ENCODE measurements at regions not wholly inside any gene's neighbourhood (a gene's known extent, or its start where the extent isn't known, plus 50 kb on each side); places are given as distances from the start of the nearest gene placed in this dataset.

- Histone ChIP-seq H2AFZ (no peak overlapping the region), H3K9me2 (replicated peaks; ENCODE audit: insufficient read depth) (no peaks in the 10 kb centered on the region), H3K4me3 (no peak overlapping the region), H3K4me2 (no peak overlapping the region), H3K9me3 (ENCODE audit: low read depth) (no peaks in the 10 kb centered on the region), H3K27ac (no peak overlapping the region), H3K36me3 (replicated peaks; ENCODE audit: insufficient read depth, low read depth) (no peaks in the 10 kb centered on the region), H3K79me2 (no peaks in the 10 kb centered on the region), H4K20me1 (ENCODE audit: insufficient read depth, poor library complexity, severe bottlenecking) (no peaks in the 10 kb centered on the region), H3K4me1 (ENCODE audit: insufficient read depth) (no peaks in the 10 kb centered on the region), H3K27me3 (no peaks in the 10 kb centered on the region)
- no peak for DNase-seq (ENCODE audit: low spot score)
- TF ChIP-seq EZH2 (IDR thresholded peaks at IDR 0.05; ENCODE audit: borderline replicate concordance) (no peak), EZH2phosphoT487 (IDR thresholded peaks at IDR 0.05; ENCODE audit: low read depth, severe bottlenecking, unreplicated experiment) (no peak), CTCF (IDR thresholded peaks at IDR 0.05; ENCODE audit: poor library complexity) (no peak)
Observed at GRCh38 chr4:121270389-121270788, 106.3 kb upstream of the TNIP3 start.

GRCh38 chr4:121269001-121269400, 104.9 kb upstream of the TNIP3 start:
- no peak overlapping the region for H3K4me2 ChIP-seq
- no peak overlapping the region for H2AFZ ChIP-seq
- no peak for TF ChIP-seq CTCF (IDR thresholded peaks at IDR 0.05; ENCODE audit: poor library complexity)
- no peak for TF ChIP-seq EZH2 (IDR thresholded peaks at IDR 0.05; ENCODE audit: borderline replicate concordance)
- no peak for TF ChIP-seq EZH2phosphoT487 (IDR thresholded peaks at IDR 0.05; ENCODE audit: low read depth, severe bottlenecking, unreplicated experiment)
- H4K20me1 ChIP-seq (ENCODE audit: insufficient read depth, poor library complexity, severe bottlenecking) = no peaks in the 10 kb centered on the region
- H3K27me3 ChIP-seq = no peaks in the 10 kb centered on the region
- no peaks in the 10 kb centered on the region for H3K36me3 ChIP-seq (replicated peaks; ENCODE audit: insufficient read depth, low read depth)
- no peak for DNase-seq (ENCODE audit: low spot score)
- no peaks in the 10 kb centered on the region for H3K9me2 ChIP-seq (replicated peaks; ENCODE audit: insufficient read depth)
- H3K27ac ChIP-seq = no peak overlapping the region
- 88% methylated on average over 1 of the region's 1 CpG for WGBS (ENCODE audit: low lambda C conversion rate, missing lambda C conversion rate)
- no peaks in the 10 kb centered on the region for H3K9me3 ChIP-seq (ENCODE audit: low read depth)
- H3K4me3 ChIP-seq = no peak overlapping the region
- H3K79me2 ChIP-seq = no peaks in the 10 kb centered on the region
- H3K4me1 ChIP-seq (ENCODE audit: insufficient read depth) = no peaks in the 10 kb centered on the region

GRCh38 chr4:121266982-121267381, 102.9 kb upstream of the TNIP3 start:
- H3K4me3 ChIP-seq = no peak overlapping the region
- no peak overlapping the region for H3K4me2 ChIP-seq
- TF ChIP-seq CTCF (IDR thresholded peaks at IDR 0.05; ENCODE audit: poor library complexity) (no peak), EZH2phosphoT487 (IDR thresholded peaks at IDR 0.05; ENCODE audit: low read depth, severe bottlenecking, unreplicated experiment) (no peak), EZH2 (IDR thresholded peaks at IDR 0.05; ENCODE audit: borderline replicate concordance) (no peak)
- H3K36me3 ChIP-seq (replicated peaks; ENCODE audit: insufficient read depth, low read depth) = no peaks in the 10 kb centered on the region
- H3K27ac ChIP-seq = no peak overlapping the region
- DNase-seq (ENCODE audit: low spot score) = no peak
- WGBS (ENCODE audit: low lambda C conversion rate, missing lambda C conversion rate) = 57% methylated on average over 3 of the region's 3 CpGs
- H3K4me1 ChIP-seq (ENCODE audit: insufficient read depth) = no peaks in the 10 kb centered on the region
- H4K20me1 ChIP-seq (ENCODE audit: insufficient read depth, poor library complexity, severe bottlenecking) = no peaks in the 10 kb centered on the region
- H3K9me3 ChIP-seq (ENCODE audit: low read depth) = no peaks in the 10 kb centered on the region
- no peaks in the 10 kb centered on the region for H3K79me2 ChIP-seq
- H2AFZ ChIP-seq = no peak overlapping the region
- no peaks in the 10 kb centered on the region for H3K27me3 ChIP-seq
- H3K9me2 ChIP-seq (replicated peaks; ENCODE audit: insufficient read depth) = no peaks in the 10 kb centered on the region

GRCh38 chr4:121256887-121257466, 92.9 kb upstream of the TNIP3 start:
- Histone ChIP-seq H3K27ac (no peak overlapping the region), H3K4me2 (no peak overlapping the region)
- no peak for TF ChIP-seq EZH2 (IDR thresholded peaks at IDR 0.05; ENCODE audit: borderline replicate concordance)
- no peak for TF ChIP-seq CTCF (IDR thresholded peaks at IDR 0.05; ENCODE audit: poor library complexity)

More at GRCh38 chr4:121256887-121257466, 92.9 kb upstream of the TNIP3 start:
- no peaks in the 10 kb centered on the region for H3K79me2 ChIP-seq
- H4K20me1 ChIP-seq (ENCODE audit: insufficient read depth, poor library complexity, severe bottlenecking) = no peaks in the 10 kb centered on the region
- H3K27me3 ChIP-seq = no peaks in the 10 kb centered on the region
- H2AFZ ChIP-seq = no peak overlapping the region
- H3K36me3 ChIP-seq (replicated peaks; ENCODE audit: insufficient read depth, low read depth) = no peaks in the 10 kb centered on the region
- WGBS (ENCODE audit: low lambda C conversion rate, missing lambda C conversion rate) = 88% methylated on average over 3 of the region's 3 CpGs
- no peak overlapping the region for H3K4me3 ChIP-seq
- no peaks in the 10 kb centered on the region for H3K9me2 ChIP-seq (replicated peaks; ENCODE audit: insufficient read depth)
- no peaks in the 10 kb centered on the region for H3K4me1 ChIP-seq (ENCODE audit: insufficient read depth)
- H3K9me3 ChIP-seq (ENCODE audit: low read depth) = no peaks in the 10 kb centered on the region
- DNase-seq (ENCODE audit: low spot score) = no peak
